ENCODE measurements at regions not wholly inside any gene's neighbourhood (a gene's known extent, or its start where the extent isn't known, plus 50 kb on each side); places are given as distances from the start of the nearest gene placed in this dataset.

DNA sequence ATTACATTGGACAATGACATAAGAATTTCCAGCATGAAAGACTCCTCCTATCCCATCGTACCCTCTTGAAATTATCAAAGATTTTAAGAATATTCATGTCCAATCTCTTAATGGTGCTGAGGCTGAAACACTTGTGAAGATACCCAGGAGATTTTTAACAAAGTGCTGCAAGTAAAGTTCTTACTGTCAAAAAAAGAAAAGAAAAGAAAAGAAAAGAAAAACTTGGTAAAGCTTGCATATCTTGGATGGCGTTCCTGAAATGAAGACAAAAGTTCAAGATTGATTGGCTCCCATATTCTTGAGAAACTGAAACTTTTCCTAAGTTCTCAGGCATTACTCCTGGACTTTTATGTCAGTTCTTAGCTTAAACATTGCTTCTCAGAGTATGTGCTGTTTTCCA lies 1010.5 kb upstream of the PIK3C3 start:
- TF ChIP-seq EZH2 (IDR thresholded peaks at IDR 0.05) (no peak), EZH2phosphoT487 (IDR thresholded peaks at IDR 0.05) (no peak)
- TF ChIP-seq, protein P1, sequence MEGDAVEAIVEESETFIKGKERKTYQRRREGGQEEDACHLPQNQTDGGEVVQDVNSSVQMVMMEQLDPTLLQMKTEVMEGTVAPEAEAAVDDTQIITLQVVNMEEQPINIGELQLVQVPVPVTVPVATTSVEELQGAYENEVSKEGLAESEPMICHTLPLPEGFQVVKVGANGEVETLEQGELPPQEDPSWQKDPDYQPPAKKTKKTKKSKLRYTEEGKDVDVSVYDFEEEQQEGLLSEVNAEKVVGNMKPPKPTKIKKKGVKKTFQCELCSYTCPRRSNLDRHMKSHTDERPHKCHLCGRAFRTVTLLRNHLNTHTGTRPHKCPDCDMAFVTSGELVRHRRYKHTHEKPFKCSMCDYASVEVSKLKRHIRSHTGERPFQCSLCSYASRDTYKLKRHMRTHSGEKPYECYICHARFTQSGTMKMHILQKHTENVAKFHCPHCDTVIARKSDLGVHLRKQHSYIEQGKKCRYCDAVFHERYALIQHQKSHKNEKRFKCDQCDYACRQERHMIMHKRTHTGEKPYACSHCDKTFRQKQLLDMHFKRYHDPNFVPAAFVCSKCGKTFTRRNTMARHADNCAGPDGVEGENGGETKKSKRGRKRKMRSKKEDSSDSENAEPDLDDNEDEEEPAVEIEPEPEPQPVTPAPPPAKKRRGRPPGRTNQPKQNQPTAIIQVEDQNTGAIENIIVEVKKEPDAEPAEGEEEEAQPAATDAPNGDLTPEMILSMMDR (IDR thresholded peaks at IDR 0.05): no peak
